H54 (cell line): ENCODE measurements at regions not wholly inside any gene's neighbourhood (a gene's known extent, or its start where the extent isn't known, plus 50 kb on each side); places are given as distances from the start of the nearest gene placed in this dataset.
"Not testable (repeated sequence)": the region's sequence is repeated elsewhere in the genome, so short reads cannot be mapped to it uniquely, and the experiment has no call there.

Experiments
- DNase-seq: peaks from one replicate; pipeline ENCODE4 v3.0.0; 2011; ENCODE audit warnings: low spot score, mixed read lengths; ENCODE audit not compliant: insufficient read length
- FAIRE-seq: peaks from 3 replicates; lab custom pipeline; 2011; peaks lifted over from hg19 to GRCh38; lab: Jason Lieb, UNC
- POLR2A ChIP-seq: IDR thresholded peaks from 2 replicates; pipeline ENCODE4 v1.6.1; 2011; ENCODE audit warnings: low read depth, mild to moderate bottlenecking, low read length

GRCh38 chr1:213531369-213532310 lies 456.1 kb upstream of the PROX1 start:
- no peak for TF ChIP-seq POLR2A
- FAIRE-seq (no peak), DNase-seq (no peak)

- no peak for TF ChIP-seq POLR2A
- FAIRE-seq (no peak), DNase-seq (no peak)
Measured at GRCh38 chr1:213533125-213533524, 454.6 kb upstream of the PROX1 start.

GRCh38 chr1:213535679-213536078 lies 452.1 kb upstream of the PROX1 start:
- DNase-seq (no peak), FAIRE-seq (no peak)
- no peak for TF ChIP-seq POLR2A

- FAIRE-seq: no peak
- no peak for TF ChIP-seq POLR2A
Measured at GRCh38 chr1:213538251-213538650, 449.5 kb upstream of the PROX1 start.

GRCh38 chr1:213539464-213539863 lies 448.3 kb upstream of the PROX1 start:
- no peak for DNase-seq
- no peak for FAIRE-seq

More at GRCh38 chr1:213538251-213538650, 449.5 kb upstream of the PROX1 start:
- no peak for DNase-seq

GRCh38 chr1:213541641-213542040 lies 446.1 kb upstream of the PROX1 start:
- FAIRE-seq (no peak), DNase-seq (no peak)
- TF ChIP-seq POLR2A: no peak

More at GRCh38 chr1:213539464-213539863, 448.3 kb upstream of the PROX1 start:
- TF ChIP-seq POLR2A: no peak

DNA sequence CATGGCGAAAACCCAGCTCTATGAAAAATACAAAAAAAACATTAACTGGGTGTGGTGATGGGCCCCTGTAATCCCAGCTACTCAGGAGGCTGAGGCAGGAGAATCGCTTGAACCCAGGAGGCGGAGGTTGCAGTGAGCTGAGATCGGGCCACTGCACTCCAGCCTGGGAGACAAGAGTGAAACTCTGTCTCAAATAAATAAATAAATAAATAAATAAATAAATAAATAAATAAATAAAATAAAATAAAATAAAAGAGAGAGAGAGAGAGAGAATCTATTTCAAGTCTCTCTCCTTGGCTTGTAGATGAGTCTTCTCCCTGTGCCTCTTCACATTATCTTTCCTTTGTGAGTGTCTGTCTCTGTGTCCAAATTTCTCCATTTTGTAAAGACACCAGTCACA lies 442.6 kb upstream of the PROX1 start:
- FAIRE-seq: not testable (repeated sequence)

DNA sequence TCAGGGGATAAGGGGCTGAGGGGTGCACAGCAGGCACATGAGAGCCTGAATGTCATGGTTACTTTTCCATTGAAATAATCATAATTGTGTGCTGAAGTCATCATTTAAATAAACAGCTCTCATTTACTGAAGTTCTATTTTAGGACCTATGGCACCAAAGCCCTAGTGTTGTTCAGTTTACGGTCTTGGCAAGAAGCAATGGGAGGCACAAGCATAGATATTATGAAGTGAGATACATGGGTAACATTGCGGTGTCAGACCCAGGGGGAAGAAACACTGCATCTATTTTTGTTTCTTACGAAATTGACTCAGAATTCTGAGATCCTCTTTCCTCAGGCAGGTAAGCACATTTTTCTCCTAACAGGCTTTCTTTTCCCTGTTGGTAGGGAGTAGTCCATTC lies 437.8 kb upstream of the PROX1 start:
- FAIRE-seq (no peak), DNase-seq (no peak)
- no peak for TF ChIP-seq POLR2A

More for the DNA sequence above, 442.6 kb upstream of the PROX1 start:
- not testable (repeated sequence) for DNase-seq

DNA sequence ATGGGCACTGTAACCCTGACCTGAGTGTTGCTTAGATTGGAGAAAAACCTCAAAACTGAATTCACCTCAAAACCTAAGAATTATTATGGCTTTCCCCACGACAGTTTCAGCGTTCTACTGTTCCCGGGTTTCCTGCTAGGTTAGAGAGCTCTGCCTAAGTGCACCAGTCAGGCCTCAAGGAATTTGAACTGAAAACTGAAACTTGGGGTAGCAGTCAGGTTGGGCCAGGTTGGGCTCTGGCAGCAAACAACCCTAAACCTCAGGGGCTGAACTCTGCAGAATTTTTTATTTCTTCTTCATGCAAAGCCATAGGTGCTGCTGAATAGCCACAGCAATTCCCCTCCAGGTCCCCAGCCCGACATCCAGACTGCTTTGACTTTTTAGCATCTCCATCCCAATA lies 437.0 kb upstream of the PROX1 start:
- FAIRE-seq (no peak), DNase-seq (no peak)
- TF ChIP-seq POLR2A: no peak

- DNase-seq: no peak
- FAIRE-seq: no peak
- no peak for TF ChIP-seq POLR2A
Measured at GRCh38 chr1:213552045-213552444, 435.7 kb upstream of the PROX1 start.

DNA sequence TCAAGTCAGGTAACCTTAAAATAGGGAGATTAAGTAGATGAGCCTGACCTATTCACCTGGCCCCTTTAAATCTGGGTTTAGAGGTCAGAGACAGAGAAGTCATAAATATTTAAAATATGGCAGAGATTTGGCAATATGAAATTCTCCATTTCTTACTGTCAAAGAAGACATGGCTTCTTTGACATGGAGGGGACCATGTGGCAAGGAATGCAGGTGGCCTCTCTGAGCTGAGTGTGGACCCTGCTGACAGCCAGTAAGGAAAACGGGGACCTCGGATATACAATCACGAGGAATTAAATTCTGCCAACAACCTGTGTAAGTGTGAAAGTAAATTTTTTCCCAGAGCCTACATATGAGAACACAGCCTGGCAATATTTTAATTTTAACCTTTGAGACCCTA lies 427.5 kb upstream of the PROX1 start:
- DNase-seq (no peak), FAIRE-seq (no peak)
- TF ChIP-seq POLR2A: no peak

DNA sequence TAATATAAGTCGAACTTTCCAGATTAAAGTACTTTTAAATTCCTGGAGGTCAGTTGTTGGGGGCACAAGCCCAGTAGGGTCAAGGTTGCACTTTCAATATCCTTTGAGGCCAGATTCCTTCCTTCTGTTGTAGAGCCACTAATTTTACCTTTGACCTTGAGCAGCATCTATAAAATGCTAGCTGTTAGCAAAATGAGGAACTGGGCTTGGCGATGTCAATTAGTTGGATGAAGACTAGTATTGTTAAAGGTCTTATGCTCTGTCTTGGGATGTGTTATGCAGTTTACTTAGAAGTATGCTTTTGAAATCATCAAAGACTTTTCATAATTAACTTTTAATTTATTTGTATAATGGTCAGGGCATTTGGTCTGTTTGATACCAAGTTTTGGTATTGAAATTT lies 425.9 kb upstream of the PROX1 start:
- no peak for FAIRE-seq
- no peak for TF ChIP-seq POLR2A

DNA sequence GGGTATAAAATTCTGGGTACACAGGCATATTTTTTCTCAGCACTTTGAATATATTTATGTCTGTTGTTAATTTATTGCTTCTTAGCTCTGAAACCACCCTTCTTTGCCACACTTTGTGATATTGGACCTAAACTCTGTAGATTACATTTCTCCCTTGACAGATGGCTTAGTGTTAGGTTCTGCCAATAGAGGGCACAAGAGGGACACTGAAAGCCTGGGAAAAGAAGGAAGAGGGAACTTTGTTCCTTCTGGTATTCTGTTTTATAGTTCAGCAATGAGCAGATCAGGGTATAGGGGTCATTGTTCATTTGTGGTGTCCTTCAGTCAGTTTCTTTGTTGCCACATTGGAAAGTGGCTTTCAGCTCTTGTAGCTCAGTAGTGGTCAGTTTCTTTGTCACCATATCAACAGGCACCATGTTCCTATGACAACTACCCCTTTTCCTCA lies 423.5 kb upstream of the PROX1 start:
- no peak for TF ChIP-seq POLR2A
- FAIRE-seq (no peak), DNase-seq (no peak)

More for the DNA sequence above, 425.9 kb upstream of the PROX1 start:
- DNase-seq: no peak

GRCh38 chr1:213568929-213569815 lies 418.6 kb upstream of the PROX1 start:
- no peak for FAIRE-seq
- no peak for TF ChIP-seq POLR2A
- no peak for DNase-seq

- TF ChIP-seq POLR2A: no peak
- no peak for DNase-seq
- no peak for FAIRE-seq
Measured at GRCh38 chr1:213569816-213570150, 418.0 kb upstream of the PROX1 start.
